KMS-11 (cell line): ENCODE measurements at regions not wholly inside any gene's neighbourhood (a gene's known extent, or its start where the extent isn't known, plus 50 kb on each side); places are given as distances from the start of the nearest gene placed in this dataset.

ENCODE experiments used
- H2AFZ ChIP-seq: fragments of 200-600 bp; sonication (generic); 2 replicates; pipeline ENCODE4 v1.6.1; 2016; ENCODE audit warnings: antibody characterized with exemption, mixed run types, low read depth
- H3K27ac ChIP-seq: fragments of 200-600 bp; sonication (generic); 2 replicates; pipeline ENCODE4 v1.6.1; 2016; ENCODE audit warnings: mild to moderate bottlenecking, mixed run types
- H3K27me3 ChIP-seq: fragments of 200-600 bp; sonication (generic); 2 replicates; pipeline ENCODE4 v1.6.1; 2017; ENCODE audit warnings: mild to moderate bottlenecking, low read depth, mixed run types, moderate library complexity; ENCODE audit not compliant: insufficient read depth
- H3K36me3 ChIP-seq: fragments of 200-600 bp; sonication (generic); 2 replicates; pipeline ENCODE4 v1.6.1; 2017; ENCODE audit warnings: mild to moderate bottlenecking, mixed run types; ENCODE audit not compliant: insufficient read depth
- H3K4me1 ChIP-seq: fragments of 200-600 bp; sonication (generic); 2 replicates; pipeline ENCODE4 v1.6.1; 2016; ENCODE audit warnings: mild to moderate bottlenecking, low read depth, mixed run types; ENCODE audit not compliant: poor library complexity, severe bottlenecking
- H3K4me2 ChIP-seq: fragments of 200-600 bp; sonication (generic); 2 replicates; pipeline ENCODE4 v1.7.0; 2016; ENCODE audit warnings: mild to moderate bottlenecking, mixed run types
- H3K4me3 ChIP-seq: fragments of 200-600 bp; sonication (generic); IDR thresholded peaks from 2 replicates; pipeline ENCODE4 v1.6.1; 2017; ENCODE audit warnings: low read depth, low read length, mixed read lengths; ENCODE audit not compliant: insufficient read depth
- H3K79me2 ChIP-seq: fragments of 200-600 bp; sonication (generic); 2 replicates; pipeline ENCODE4 v1.6.1; 2016; ENCODE audit warnings: low read depth, mixed run types; ENCODE audit not compliant: insufficient read depth
- H3K9ac ChIP-seq: fragments of 200-600 bp; sonication (generic); 2 replicates; pipeline ENCODE4 v1.6.1; 2016; ENCODE audit warnings: mild to moderate bottlenecking, mixed run types
- H4K20me1 ChIP-seq: fragments of 200-600 bp; sonication (generic); 2 replicates; pipeline ENCODE4 v1.6.1; 2016; ENCODE audit warnings: mild to moderate bottlenecking, mixed run types; ENCODE audit not compliant: insufficient read depth
- CTCF ChIP-seq: fragments of 200-600 bp; sonication (generic); conservative IDR thresholded peaks from 2 replicates; pipeline ENCODE4 v1.6.1; 2017; ENCODE audit warnings: low read depth, mild to moderate bottlenecking, antibody characterized with exemption, low read length, moderate library complexity, mixed read lengths

- no peaks in the 10 kb centered on the region for H4K20me1 ChIP-seq
- no peak overlapping the region for H3K4me3 ChIP-seq
- no peak for TF ChIP-seq CTCF
- H3K36me3 ChIP-seq = no peaks in the 10 kb centered on the region
- no peak overlapping the region for H2AFZ ChIP-seq
- H3K4me2 ChIP-seq = no peak overlapping the region
- H3K27me3 ChIP-seq = no peaks in the 10 kb centered on the region
- H3K4me1 ChIP-seq = no peaks in the 10 kb centered on the region
- no peaks in the 10 kb centered on the region for H3K79me2 ChIP-seq
- no peak overlapping the region for H3K9ac ChIP-seq
- H3K27ac ChIP-seq = no peak overlapping the region
Measured at GRCh38 chr3:74506246-74506645, 108.2 kb downstream of the CNTN3 start.

- H3K27me3 ChIP-seq = no peaks in the 10 kb centered on the region
- H3K9ac ChIP-seq = no peak overlapping the region
- no peaks in the 10 kb centered on the region for H3K36me3 ChIP-seq
- no peak for TF ChIP-seq CTCF
- no peaks in the 10 kb centered on the region for H3K4me1 ChIP-seq
- H3K4me3 ChIP-seq = no peak overlapping the region
- H3K79me2 ChIP-seq = no peaks in the 10 kb centered on the region
- no peak overlapping the region for H2AFZ ChIP-seq
- H3K4me2 ChIP-seq = no peak overlapping the region
- no peaks in the 10 kb centered on the region for H4K20me1 ChIP-seq
- no peak overlapping the region for H3K27ac ChIP-seq
Measured at GRCh38 chr3:74501007-74501406, 113.5 kb downstream of the CNTN3 start.

GRCh38 chr3:74500257-74500656 is 114.2 kb downstream of the CNTN3 start:
- Histone ChIP-seq H3K4me1 (no peaks in the 10 kb centered on the region), H3K4me3 (no peak overlapping the region), H4K20me1 (no peaks in the 10 kb centered on the region), H2AFZ (no peak overlapping the region), H3K36me3 (no peaks in the 10 kb centered on the region), H3K27ac (no peak overlapping the region), H3K4me2 (no peak overlapping the region), H3K79me2 (no peaks in the 10 kb centered on the region), H3K9ac (no peak overlapping the region), H3K27me3 (no peaks in the 10 kb centered on the region)
- TF ChIP-seq CTCF = no peak

GRCh38 chr3:74491874-74492273 is 122.6 kb downstream of the CNTN3 start:
- Histone ChIP-seq H4K20me1 (no peaks in the 10 kb centered on the region), H3K79me2 (no peaks in the 10 kb centered on the region), H3K36me3 (no peaks in the 10 kb centered on the region), H3K27me3 (no peaks in the 10 kb centered on the region), H3K4me1 (no peaks in the 10 kb centered on the region), H3K4me3 (no peak overlapping the region), H3K9ac (no peak overlapping the region), H3K27ac (no peak overlapping the region), H3K4me2 (no peak overlapping the region), H2AFZ (no peak overlapping the region)
- TF ChIP-seq CTCF = no peak
